Keratinocyte (primary cell): ENCODE measurements at regions not wholly inside any gene's neighbourhood (a gene's known extent, or its start where the extent isn't known, plus 50 kb on each side); places are given as distances from the start of the nearest gene placed in this dataset.

Source experiments
- DNase-seq: peaks from one replicate; pipeline ENCODE4 v3.0.0-alpha.2; 2011; ENCODE audit warnings: low read depth, missing footprints, low spot score
- FAIRE-seq: peaks from 2 replicates; lab custom pipeline; 2011; peaks lifted over from hg19 to GRCh38; lab: Jason Lieb, UNC
- H2AFZ ChIP-seq: 2 replicates; pipeline ENCODE4 v1.6.0; 2012; ENCODE audit warnings: low read length, control low read depth, inconsistent platforms; ENCODE audit not compliant: control insufficient read depth
- H3K27ac ChIP-seq: 2 replicates; pipeline ENCODE4 v1.5.1; 2011; ENCODE audit warnings: low read length; ENCODE audit not compliant: control insufficient read depth, insufficient read depth
- H3K27me3 ChIP-seq: 3 replicates; pipeline ENCODE4 v1.6.0; 2011; ENCODE audit warnings: low read length; ENCODE audit not compliant: control insufficient read depth, insufficient read depth; ENCODE audit errors: extremely low read depth
- H3K36me3 ChIP-seq, 2 experiments: 2 replicates in 1 of 2; 3 replicates in 1 of 2; pipeline ENCODE4 v1.5.1; 2011; ENCODE audit warnings: low read length in 2 of 2, mild to moderate bottlenecking in 1 of 2; ENCODE audit not compliant: control insufficient read depth in 2 of 2, insufficient read depth in 2 of 2; ENCODE audit errors: extremely low read depth in 1 of 2
- H3K4me1 ChIP-seq: 3 replicates; pipeline ENCODE4 v1.5.1; 2011; ENCODE audit warnings: low read length; ENCODE audit not compliant: control insufficient read depth, insufficient read depth; ENCODE audit errors: extremely low read depth
- H3K4me2 ChIP-seq: 3 replicates; pipeline ENCODE4 v1.6.0; 2011; ENCODE audit warnings: low read depth, low read length; ENCODE audit not compliant: control insufficient read depth, insufficient read depth; ENCODE audit errors: extremely low read depth
- H3K4me3 ChIP-seq, 3 experiments: fragments of 200-600 bp in 1 of 3; sonication (generic) in 1 of 3; 2 replicates in 2 of 3; 3 replicates in 1 of 3; pipeline ENCODE4 v1.5.1; 2011 to 2016; ENCODE audit warnings: low read length in 3 of 3, mild to moderate bottlenecking in 3 of 3, control low read depth in 2 of 3, inconsistent platforms in 1 of 3, low read depth in 1 of 3, mixed read lengths in 1 of 3, mixed run types in 1 of 3, moderate library complexity in 1 of 3; ENCODE audit not compliant: control insufficient read depth in 2 of 3, insufficient read depth in 2 of 3; ENCODE audit errors: extremely low read depth in 1 of 3
- H3K79me2 ChIP-seq: 2 replicates; pipeline ENCODE4 v1.6.0; 2012; ENCODE audit warnings: low read length; ENCODE audit not compliant: control insufficient read depth, insufficient read depth
- H3K9ac ChIP-seq: 3 replicates; pipeline ENCODE4 v1.6.0; 2011; ENCODE audit warnings: low read length; ENCODE audit not compliant: control insufficient read depth, insufficient read depth; ENCODE audit errors: extremely low read depth
- H3K9me1 ChIP-seq: 3 replicates; pipeline ENCODE4 v1.6.0; 2011; ENCODE audit warnings: low read length; ENCODE audit not compliant: control insufficient read depth, insufficient read depth; ENCODE audit errors: extremely low read depth
- H3K9me3 ChIP-seq: 2 replicates; pipeline ENCODE4 v1.5.1; 2012; ENCODE audit warnings: low read depth, low read length; ENCODE audit not compliant: control insufficient read depth
- H4K20me1 ChIP-seq: 3 replicates; pipeline ENCODE4 v1.6.0; 2011; ENCODE audit warnings: low read length; ENCODE audit not compliant: control insufficient read depth, insufficient read depth; ENCODE audit errors: extremely low read depth
- CTCF ChIP-seq, 3 experiments: IDR thresholded peaks in 1 of 3; conservative IDR thresholded peaks in 1 of 3; optimal IDR thresholded peaks in 1 of 3; 2 replicates in 2 of 3; 3 replicates in 1 of 3; pipeline versions ENCODE3 to v1.5.1; 2011; ENCODE audit warnings: low read length in 3 of 3, mild to moderate bottlenecking in 3 of 3, moderate library complexity in 2 of 3, control low read depth in 1 of 3, inconsistent platforms in 1 of 3; ENCODE audit not compliant: insufficient read depth in 2 of 3; ENCODE audit errors: extremely low read depth in 1 of 3
- EZH2 ChIP-seq: IDR thresholded peaks from one replicate; pipeline ENCODE4 v1.6.1; 2012; ENCODE audit warnings: inconsistent platforms, mild to moderate bottlenecking, low read length, moderate library complexity
- dilution Hi-C: fragments of 300-500 bp; cut with MboI; formaldehyde crosslinking; loops from one replicate; pipeline ENCODE4 v1.7.0; 2020; ENCODE audit warnings: low sequenced_read_pairs; ENCODE audit not compliant: extremely low pct_ligation_motif_present

DNA sequence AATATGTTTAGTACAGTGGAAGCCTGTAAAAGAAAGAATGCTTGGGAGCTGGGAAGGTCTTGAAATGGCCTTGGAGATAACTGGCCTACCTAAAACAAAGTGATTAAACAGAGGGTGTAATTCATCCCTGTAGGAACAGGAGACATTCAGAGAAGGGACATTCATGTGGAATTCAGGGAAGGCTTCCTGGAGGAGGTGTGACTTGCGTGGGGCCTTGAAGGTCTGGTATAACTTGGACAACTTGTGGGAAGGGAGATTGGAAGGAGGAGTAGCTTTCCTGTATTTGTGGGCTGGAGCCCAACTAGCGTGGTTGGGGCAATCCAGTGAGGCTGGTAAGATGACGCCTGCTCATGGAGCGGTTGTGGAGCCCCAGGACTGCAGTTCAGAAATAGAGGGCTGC lies 156.4 kb downstream of the AACS start:
- TF ChIP-seq CTCF (optimal IDR thresholded peaks at IDR 0.05 in 1 of 3, IDR thresholded peaks at IDR 0.05 in 1 of 3, conservative IDR thresholded peaks at IDR 0.05 in 1 of 3; ENCODE audit: extremely low read depth in 1 of 3, insufficient read depth in 2 of 3, low read length in 3 of 3), result no peak
- TF ChIP-seq EZH2, result no peak
- no peak overlapping the region for H2AFZ ChIP-seq
- no peak for FAIRE-seq
- H3K27ac ChIP-seq, result no peak overlapping the region
- no peak for DNase-seq
- no peak overlapping the region for H3K4me2 ChIP-seq
- H3K9me3 ChIP-seq, result no peaks in the 10 kb centered on the region
- H3K9ac ChIP-seq, result no peak overlapping the region
- no peaks in the 10 kb centered on the region for H3K27me3 ChIP-seq
- H3K4me3 ChIP-seq, result no peak overlapping the region
- no peaks in the 10 kb centered on the region for H3K79me2 ChIP-seq
- H3K9me1 ChIP-seq, result no peaks in the 10 kb centered on the region
- dilution Hi-C loops, result no loop called here
- no peaks in the 10 kb centered on the region for H3K36me3 ChIP-seq
- H4K20me1 ChIP-seq, result no peaks in the 10 kb centered on the region
- H3K4me1 ChIP-seq, result no peaks in the 10 kb centered on the region

- dilution Hi-C loops, result no loop called here
- H3K27ac ChIP-seq, result no peak overlapping the region
- H3K4me1 ChIP-seq, result no peaks in the 10 kb centered on the region
- H3K79me2 ChIP-seq, result no peaks in the 10 kb centered on the region
- no peak for TF ChIP-seq CTCF (optimal IDR thresholded peaks at IDR 0.05 in 1 of 3, IDR thresholded peaks at IDR 0.05 in 1 of 3, conservative IDR thresholded peaks at IDR 0.05 in 1 of 3; ENCODE audit: extremely low read depth in 1 of 3, insufficient read depth in 2 of 3, low read length in 3 of 3)
- no peak for TF ChIP-seq EZH2
- no peaks in the 10 kb centered on the region for H3K36me3 ChIP-seq
- no peaks in the 10 kb centered on the region for H3K9me3 ChIP-seq
- no peak overlapping the region for H3K4me2 ChIP-seq
- no peaks in the 10 kb centered on the region for H3K27me3 ChIP-seq
- H3K4me3 ChIP-seq, result no peak overlapping the region
- DNase-seq, result no peak
- H2AFZ ChIP-seq, result no peak overlapping the region
- no peak overlapping the region for H3K9ac ChIP-seq
- no peaks in the 10 kb centered on the region for H3K9me1 ChIP-seq
- no peaks in the 10 kb centered on the region for H4K20me1 ChIP-seq
- no peak for FAIRE-seq
Measured at GRCh38 chr12:125222876-125223275, 157.6 kb downstream of the AACS start.
